ENCODE measurements at regions not wholly inside any gene's neighbourhood (a gene's known extent, or its start where the extent isn't known, plus 50 kb on each side); places are given as distances from the start of the nearest gene placed in this dataset.

- Histone ChIP-seq H3K9me3 (replicated peaks in 1 of 3) (no peaks in the 10 kb centered on the region), H3K27ac (no peak overlapping the region), H3K4me3 (no peak overlapping the region), H3K36me3 (replicated peaks in 1 of 2) (no peaks in the 10 kb centered on the region), H3K4me1 (replicated peaks in 1 of 2) (no peaks in the 10 kb centered on the region), H3K27me3 (no peaks in the 10 kb centered on the region)
- DNase-seq, result no peak
- no peak for TF ChIP-seq CTCF (IDR thresholded peaks at IDR 0.05)
- TF ChIP-seq POLR2A (IDR thresholded peaks at IDR 0.05), result no peak
- 53 to 58% (median 54%) methylated on average over 2 of the region's 2 CpGs for WGBS, 4 donors
- intact Hi-C loops (cut with DNase I), result no loop called here
Observed at GRCh38 chr12:60165781-60166180, 570.0 kb downstream of the SLC16A7 start.

GRCh38 chr12:60168441-60168840 is 572.6 kb downstream of the SLC16A7 start:
- WGBS, 4 donors, result 81 to 83% (median 82%) methylated on average over 5 of the region's 5 CpGs
- no peaks in the 10 kb centered on the region for H3K27me3 ChIP-seq
- H3K36me3 ChIP-seq (replicated peaks in 1 of 2), result no peaks in the 10 kb centered on the region
- no peak overlapping the region for H3K4me3 ChIP-seq
- DNase-seq, result no peak
- H3K4me1 ChIP-seq (replicated peaks in 1 of 2), result no peaks in the 10 kb centered on the region
- intact Hi-C loops (cut with DNase I), result no loop called here
- H3K27ac ChIP-seq, result no peak overlapping the region
- no peaks in the 10 kb centered on the region for H3K9me3 ChIP-seq (replicated peaks in 1 of 3)
- TF ChIP-seq POLR2A (IDR thresholded peaks at IDR 0.05), result no peak
- TF ChIP-seq CTCF (IDR thresholded peaks at IDR 0.05), result no peak

GRCh38 chr12:60169904-60170303 is 574.1 kb downstream of the SLC16A7 start:
- no peak overlapping the region for H3K4me3 ChIP-seq
- H3K9me3 ChIP-seq (replicated peaks in 1 of 3), result no peaks in the 10 kb centered on the region
- no peaks in the 10 kb centered on the region for H3K4me1 ChIP-seq (replicated peaks in 1 of 2)
- DNase-seq, result no peak
- H3K27me3 ChIP-seq, result no peaks in the 10 kb centered on the region
- WGBS, 4 donors, result 80 to 87% (median 83%) methylated on average over 5 of the region's 5 CpGs
- TF ChIP-seq CTCF (IDR thresholded peaks at IDR 0.05) (no peak), POLR2A (IDR thresholded peaks at IDR 0.05) (no peak)
- H3K36me3 ChIP-seq (replicated peaks in 1 of 2), result no peaks in the 10 kb centered on the region
- no peak overlapping the region for H3K27ac ChIP-seq
- intact Hi-C loops (cut with DNase I), result no loop called here

- Histone ChIP-seq H3K36me3 (replicated peaks in 1 of 2) (no peaks in the 10 kb centered on the region), H3K4me3 (no peak overlapping the region), H3K9me3 (replicated peaks in 1 of 3) (no peaks in the 10 kb centered on the region), H3K4me1 (replicated peaks in 1 of 2) (no peaks in the 10 kb centered on the region), H3K27ac (no peak overlapping the region), H3K27me3 (no peaks in the 10 kb centered on the region)
- WGBS, 4 donors, result 54 to 72% (median 59%) methylated on average over 8 of the region's 8 CpGs
- TF ChIP-seq POLR2A (IDR thresholded peaks at IDR 0.05), result no peak
- TF ChIP-seq CTCF (IDR thresholded peaks at IDR 0.05), result no peak
- intact Hi-C loops (cut with DNase I), result no loop called here
- no peak for DNase-seq
Observed at GRCh38 chr12:60172266-60173211, 576.7 kb downstream of the SLC16A7 start.

Data from adrenal gland (tissue), 9 donors.